Stimulated activated CD8-positive, alpha-beta memory T cell treated with anti-CD3 and anti-CD28 coated beads, Interleukin-12 subunit alpha, Interleukin-12 subunit beta, amount 100 ng/mL, for 1 hour (primary cell): ENCODE measurements at regions not wholly inside any gene's neighbourhood (a gene's known extent, or its start where the extent isn't known, plus 50 kb on each side); places are given as distances from the start of the nearest gene placed in this dataset.
"Not testable (repeated sequence)": the region's sequence is repeated elsewhere in the genome, so short reads cannot be mapped to it uniquely, and the experiment has no call there.

Source experiments
- DNase-seq: peaks from one replicate; pipeline ENCODE4 v3.0.0-alpha.2; 2020; ENCODE audit warnings: low read depth

DNA sequence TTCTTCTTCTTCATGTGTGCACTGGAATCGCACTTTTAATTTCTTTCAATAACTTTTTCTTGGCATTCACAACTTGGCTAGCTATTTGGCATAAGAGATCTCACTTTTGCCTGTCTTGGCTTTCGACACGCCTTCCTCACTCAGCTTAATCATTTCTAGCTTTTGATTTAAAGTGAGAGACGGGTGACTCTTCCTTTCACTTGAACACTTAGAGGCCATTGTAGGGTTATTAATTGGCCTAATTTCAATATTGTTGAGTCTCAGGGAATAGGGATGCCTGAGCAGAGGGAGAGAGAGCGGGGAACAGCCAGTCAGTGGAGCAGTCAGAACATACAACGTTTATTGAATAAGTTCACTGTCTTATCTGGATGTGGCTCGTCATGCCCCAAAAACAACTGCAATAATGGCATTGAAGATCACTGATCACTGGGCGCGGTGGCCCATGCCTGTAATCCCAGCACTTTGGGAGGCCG is 200.3 kb downstream of the SEC14L1 start:
- no peak for DNase-seq

DNA sequence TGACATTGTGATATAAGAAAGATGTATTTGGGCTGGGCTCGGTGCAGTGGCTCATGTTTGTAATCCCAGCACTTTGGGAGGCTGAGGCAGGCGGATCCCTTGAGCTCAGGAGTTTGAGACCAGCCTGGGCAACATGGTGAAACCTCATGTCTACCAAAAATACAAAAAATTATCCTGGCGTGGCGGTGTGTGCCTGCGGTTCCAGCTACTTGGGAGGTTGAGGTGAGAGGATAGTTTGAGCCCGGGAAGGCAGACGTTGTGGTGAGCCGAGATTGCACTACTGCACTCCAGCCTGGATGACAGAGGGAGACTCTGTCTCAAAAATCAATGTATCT is 201.9 kb downstream of the SEC14L1 start:
- DNase-seq, result not testable (repeated sequence)

DNA sequence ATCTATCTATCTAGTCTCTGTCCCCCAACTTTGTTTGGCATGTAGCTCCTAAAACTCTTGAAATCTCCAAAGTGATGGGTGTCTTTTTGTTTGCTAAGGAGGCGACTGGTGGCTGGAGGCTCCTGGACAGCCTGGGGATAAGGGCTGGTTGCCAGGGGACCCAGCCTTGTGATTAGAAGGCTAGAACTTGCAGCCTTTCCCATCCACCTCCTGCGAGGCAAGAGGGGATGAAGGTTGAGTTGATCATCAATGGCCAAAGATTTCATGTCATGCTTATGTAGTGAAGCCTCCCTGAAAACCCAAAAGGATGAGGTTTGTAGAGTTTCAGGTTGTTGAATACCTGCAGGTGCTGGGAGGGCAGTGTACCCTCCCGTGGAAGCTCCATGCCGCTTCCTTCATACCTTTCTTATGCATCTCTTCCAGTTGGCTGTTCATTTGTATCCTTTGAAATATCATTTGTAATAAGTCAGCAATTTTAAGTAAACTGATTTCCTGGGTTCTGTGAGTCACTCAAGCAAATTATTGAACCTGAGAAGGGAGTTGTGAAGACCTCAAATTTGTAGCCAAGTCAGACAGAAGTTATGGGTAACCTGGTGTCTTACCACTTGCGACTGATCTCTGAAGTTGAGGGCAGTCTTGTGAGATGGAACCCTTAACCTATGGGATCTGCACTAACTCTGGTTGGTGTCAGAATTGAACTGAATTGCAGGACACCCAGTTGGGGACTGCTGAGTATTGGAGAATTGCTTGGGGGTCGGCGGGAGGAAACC is 202.4 kb downstream of the SEC14L1 start:
- no peak for DNase-seq

DNA sequence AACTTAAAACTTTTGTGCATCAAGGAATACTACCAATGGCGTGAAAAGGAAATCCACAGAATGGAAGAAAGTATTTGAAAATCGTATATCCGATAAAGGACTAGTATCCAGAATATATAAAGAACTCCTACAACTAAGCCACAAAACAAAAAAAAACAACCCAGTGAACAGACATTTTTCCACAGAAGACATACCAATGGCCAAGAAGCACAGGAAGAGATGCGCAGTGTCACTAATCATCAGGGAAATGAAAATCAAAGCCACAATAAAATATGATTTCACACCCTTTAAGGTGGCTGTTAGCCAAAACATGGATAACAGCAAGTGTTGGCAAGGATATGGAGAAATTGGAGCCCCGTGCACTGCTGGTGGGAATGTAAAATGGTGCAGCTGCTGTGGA is 203.3 kb downstream of the SEC14L1 start:
- DNase-seq, result no peak

DNA sequence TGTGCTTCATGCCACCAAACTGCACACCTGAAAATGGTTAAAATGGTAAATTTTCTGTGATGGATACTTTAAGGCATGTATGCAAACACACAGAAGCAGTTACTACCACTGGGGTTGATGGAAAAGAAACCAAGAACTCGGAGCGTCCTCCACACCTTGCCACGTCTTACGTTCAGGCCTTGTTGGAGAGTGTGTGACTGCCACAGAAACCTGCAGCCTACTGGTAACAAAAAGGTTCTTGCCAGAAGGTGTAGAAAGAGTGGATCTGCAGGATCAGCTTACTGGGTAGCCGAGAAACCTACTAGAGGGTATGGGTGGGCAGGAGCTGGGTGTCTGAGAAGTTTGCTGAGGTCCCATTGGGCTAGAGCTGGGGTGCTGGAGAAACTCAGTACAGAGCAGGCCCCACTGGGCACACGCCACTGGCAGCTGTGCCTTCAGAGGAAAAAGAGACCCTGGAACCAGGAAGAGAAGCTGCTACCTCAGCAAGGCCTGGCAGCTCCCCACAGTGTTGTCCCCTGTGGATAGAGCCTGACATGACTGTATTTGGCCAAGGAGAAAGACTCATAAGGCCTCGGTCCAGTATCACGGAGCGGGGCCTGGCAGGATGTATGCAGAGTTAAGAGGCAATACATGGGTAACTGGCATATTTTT is 204.6 kb downstream of the SEC14L1 start:
- no peak for DNase-seq

DNA sequence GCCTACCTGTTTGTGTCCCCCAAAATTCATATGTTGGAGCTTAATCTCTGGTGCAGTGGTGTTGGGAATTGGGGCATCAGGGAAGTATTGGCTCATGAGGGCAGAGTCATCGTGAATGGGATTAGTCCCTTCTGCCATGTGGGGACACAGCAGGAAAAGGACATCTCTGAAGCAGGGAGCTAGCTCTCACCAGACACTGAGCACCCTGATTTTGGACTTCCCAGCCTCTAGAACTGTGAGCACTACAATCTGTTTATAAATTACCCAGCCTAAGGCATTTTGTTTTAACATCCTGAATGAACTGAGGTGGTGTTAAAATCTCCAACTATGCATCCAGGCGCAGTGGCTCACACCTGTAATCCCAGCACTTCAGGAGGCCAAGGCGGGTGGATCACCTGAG is 206.0 kb downstream of the SEC14L1 start:
- no peak for DNase-seq

DNA sequence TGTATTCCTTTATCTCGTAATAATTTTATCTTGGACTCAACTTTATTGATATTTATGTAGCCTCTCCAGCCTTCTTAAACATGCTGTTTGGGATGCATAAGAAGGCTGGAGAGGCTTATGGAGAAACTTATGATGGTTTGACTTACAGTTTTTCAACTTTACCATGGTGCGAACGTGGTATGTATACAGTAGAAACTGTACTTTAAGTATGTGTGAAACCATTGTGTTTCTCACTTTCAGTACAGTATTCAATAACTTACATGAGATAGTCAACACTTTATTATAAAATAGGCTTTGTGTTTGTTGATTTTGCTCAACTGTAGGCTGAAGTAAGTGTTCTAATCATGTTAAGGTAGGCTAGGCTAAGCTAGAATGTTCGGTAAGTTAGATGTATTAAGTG is 206.8 kb downstream of the SEC14L1 start:
- DNase-seq, result no peak

DNA sequence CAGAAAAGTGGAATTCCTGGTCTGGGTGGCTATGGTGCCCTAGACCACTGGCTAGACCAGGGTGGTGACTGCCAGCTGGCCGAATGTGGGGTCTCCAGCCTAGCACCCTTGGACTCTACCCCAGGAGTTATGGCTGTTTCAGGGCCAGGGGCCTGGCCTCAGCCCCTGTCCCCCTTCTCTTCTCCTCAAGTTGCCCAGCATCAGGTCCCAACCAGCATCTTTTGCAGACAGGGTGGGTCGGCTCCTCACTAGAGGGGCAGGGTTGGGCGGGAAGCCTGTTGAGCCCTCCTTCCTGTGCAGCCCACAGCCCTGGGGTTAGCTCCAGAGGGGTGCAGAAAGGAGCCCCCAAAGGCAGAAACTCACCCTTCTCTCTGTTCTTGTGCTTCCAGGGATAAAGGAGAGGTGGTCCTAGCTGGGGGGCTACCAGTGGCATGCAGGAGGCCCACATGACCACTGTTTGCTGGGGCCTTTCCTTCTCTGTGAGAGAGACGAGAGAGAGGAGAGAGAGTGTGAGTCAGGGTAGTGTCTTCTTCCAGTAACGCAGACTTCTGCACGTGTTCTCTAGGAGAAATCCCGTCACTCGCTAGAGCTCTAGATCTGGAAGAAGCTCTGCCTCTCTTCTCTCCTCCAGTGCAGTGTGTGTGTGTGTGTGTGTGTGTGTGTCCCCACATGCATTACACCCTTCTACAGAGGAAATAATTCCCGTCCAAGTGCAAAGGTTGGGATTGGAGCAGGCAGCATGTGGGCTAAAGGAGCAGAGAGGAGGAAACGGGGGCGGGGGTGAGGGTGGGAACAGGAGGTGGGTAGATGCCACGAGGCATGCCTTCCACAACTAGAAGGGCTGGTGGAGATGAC is 209.4 kb downstream of the SEC14L1 start:
- DNase-seq, result no peak

DNA sequence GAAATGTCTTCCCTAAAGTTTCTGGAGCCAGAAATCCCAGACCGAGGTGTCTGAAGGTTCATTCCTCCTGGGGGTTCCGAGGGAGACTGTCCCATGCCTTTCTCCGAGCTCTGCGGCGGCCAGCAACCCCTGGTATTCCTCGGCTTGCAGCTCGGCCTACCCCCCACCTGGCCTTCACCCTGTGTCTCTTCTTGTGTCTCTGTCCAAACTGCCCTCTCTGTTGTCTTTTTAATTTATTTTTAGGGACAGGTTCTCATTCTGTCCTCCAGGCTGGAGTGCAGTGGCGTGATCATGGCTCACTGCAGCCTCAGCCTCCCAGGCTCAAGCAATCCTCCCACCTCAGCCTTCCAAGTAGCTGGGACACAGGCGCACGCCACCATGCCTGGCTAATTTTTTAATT is 211.7 kb downstream of the SEC14L1 start:
- no peak for DNase-seq

DNA sequence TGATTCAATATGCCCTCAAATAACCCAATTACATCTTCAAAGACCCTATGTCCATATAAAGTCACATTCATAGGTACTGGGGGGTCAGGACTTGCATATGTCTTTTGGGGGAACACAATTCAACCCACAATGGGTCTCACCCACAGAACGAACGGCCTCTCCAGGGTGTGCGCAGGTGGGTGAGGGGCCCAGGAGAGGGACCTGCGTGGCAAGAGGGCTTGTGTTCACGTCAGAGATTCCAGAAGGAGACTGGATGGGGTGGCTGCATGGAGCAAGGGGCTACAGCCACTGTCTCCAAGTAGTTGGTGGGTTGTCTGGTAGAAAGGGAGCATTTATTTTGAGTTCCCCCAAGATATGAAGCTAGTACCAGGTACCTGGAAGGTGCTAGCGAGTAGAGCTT is 212.2 kb downstream of the SEC14L1 start:
- no peak for DNase-seq

DNA sequence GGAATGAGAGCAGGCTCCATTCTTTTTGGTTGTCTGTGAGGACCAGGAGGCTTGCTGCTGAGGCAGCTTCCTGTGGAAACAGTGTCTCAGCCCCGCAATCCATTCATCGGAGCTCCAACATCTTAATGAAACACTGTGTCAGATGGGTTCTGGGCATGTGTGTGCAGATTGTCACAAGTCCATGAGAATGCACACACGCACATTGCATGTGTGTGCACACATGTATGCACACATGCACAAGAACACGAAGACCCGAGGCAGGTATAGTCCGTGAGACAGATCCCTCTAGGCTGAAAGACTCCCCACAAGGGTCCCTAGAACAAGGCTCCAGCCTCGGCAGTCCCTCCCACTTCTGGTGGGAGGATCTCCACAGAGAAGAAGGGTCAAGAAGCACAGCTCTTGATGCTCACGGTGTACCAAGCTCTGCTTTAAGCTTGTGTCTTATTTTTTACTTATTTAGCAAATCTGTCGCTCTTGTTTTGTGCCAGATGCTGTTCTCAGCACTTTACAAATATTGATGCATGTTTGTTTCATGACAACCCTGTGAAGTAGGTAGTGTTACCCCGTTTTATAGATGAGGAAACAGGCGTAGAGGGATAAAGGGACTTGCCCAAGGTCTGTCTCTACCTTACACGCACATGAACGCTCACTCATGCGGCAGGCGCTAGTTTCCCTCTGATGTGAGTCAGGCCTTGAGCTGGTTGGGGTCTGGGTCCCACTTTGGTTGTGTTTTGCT is 213.1 kb downstream of the SEC14L1 start:
- no peak for DNase-seq

DNA sequence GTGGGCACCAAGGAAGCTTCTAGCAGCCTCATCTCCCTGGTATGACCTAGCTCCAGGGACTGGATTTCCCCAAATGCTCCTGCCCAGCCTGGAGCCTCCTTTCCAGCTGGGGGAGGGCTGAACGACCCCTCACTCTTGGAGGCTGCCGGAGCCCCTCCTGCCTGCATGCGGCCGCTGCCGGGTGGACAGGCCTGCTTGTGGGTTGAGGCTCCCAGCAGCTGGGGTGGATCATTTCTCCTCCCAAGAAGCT is 213.6 kb downstream of the SEC14L1 start:
- no peak for DNase-seq

DNA sequence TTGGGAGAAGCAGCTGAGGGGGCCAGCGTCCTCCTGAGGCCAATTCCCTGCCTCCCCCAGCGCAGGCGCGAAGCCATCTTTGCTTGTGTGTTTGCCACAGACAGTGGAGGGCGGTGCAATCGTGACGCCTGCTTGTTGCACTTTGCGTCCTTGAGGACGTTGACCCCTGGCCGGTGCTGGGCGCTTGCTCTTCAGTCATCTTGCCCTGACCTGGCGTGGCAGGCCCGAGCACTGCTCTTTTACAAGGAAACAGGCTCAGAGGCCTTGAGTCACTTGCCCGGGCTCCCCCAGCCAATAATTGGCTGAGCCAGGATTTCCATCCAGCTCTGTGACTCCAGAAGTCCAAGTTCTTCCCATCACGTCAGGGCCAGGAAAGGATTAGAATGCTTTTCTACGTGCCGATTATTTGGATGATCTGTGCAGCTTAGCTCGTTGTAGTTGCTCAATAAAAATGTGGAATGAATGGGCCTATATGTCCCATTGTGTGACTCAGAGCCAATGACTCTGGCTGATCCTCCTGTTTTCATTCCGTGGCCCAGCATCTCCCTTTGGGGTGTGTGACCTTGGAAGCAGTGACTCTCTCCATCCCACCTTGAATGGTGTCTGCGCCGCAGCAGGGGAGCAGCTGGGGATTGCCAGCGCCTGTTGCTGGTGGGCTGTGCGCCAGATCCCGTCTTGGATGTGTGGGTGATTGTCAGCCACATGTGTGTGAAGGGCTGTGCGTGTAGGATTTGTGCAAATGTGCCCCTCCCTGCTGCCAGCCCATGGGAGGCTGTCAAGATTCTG is 214.1 kb downstream of the SEC14L1 start:
- no peak for DNase-seq

DNA sequence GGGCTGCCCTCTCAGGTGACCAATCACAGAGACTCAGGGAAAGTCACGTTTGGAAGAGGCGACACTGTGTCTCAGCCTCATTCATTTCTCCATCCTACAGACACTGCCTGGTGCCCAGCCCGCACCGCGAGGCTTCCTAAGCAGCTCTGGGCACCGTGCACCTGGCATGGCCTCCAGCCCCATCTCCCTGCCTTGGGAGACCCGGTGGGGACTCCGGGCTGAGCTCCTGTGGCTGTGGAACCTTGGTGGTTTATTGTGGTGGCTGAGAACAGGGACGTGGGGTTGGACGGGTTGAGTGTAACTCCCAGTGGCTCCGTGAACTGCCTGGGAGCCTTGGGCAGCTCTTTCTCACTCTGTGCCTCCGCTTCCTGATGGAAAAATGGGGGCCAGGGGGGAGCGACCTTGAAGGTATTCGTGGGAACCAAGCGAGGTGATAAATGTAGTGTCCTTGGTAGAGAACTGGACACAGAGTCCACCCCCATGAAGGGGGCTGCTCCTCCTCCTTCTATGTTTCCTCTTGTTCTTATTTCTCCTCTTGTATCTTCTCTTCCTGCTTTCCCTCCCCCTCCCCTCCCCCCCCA is 215.4 kb downstream of the SEC14L1 start:
- no peak for DNase-seq

DNA sequence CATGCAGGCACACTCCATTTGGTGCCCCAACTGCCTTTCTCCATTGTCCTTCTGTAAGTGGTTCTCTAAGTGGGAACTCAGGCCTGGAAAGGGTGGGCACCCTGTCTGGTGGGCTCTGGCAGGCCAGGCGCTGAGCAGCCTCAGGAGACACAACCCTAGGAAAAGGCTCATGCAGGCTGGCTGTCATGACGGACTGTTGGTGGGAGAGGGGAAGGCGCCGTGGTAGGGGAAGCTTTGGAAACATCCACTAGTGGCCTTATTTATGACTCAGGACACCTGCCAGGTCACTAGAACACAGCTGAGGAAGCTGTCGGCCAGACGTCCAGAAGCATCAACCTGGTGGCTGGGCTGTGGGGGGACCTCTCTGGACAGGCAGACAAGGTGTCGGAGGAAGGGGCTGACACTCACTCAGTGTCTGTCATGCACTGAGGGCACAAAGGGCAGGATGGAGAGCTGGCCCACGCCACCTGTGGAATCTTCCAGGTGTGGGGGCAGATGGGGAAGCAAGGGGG is 216.0 kb downstream of the SEC14L1 start:
- DNase-seq, result no peak

DNA sequence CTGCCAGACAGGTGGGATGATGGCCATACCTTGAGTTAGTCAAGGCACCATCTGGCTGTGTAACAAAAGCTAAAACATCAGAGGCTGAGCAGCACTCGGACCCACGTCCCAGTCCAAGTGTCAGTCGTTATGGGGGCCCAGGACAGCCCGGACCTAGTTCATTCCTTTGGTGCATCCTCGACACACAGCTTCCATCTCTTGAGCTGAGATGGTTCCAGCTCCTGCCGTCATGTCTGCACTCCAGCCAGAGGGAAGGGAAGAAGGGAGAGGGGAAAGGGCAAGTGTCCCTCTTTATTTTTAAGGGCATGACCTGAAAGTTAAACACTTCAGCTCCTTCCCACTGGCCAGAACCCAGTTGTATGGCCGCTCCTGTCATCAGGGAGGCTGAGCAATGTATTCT is 218.0 kb downstream of the SEC14L1 start:
- DNase-seq, result no peak

DNA sequence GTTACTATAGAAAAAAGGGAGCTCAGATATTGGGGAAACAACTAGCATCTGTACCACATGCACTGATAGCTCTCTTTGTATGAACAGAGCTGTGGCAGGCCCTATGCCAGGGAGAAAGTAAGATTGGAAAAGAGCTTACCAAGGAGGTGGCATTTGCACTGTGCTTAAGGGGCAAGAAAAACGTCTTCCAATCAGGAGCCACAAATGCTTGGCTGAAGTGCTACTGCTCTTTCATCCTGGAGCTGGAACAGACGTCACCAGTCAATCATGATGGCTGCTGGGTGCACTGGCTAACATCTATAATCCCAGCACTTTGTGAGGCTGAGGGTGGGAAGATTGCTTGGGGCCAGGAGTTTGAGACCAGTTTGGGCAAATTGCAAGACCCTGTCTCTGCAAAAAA is 218.5 kb downstream of the SEC14L1 start:
- no peak for DNase-seq

DNA sequence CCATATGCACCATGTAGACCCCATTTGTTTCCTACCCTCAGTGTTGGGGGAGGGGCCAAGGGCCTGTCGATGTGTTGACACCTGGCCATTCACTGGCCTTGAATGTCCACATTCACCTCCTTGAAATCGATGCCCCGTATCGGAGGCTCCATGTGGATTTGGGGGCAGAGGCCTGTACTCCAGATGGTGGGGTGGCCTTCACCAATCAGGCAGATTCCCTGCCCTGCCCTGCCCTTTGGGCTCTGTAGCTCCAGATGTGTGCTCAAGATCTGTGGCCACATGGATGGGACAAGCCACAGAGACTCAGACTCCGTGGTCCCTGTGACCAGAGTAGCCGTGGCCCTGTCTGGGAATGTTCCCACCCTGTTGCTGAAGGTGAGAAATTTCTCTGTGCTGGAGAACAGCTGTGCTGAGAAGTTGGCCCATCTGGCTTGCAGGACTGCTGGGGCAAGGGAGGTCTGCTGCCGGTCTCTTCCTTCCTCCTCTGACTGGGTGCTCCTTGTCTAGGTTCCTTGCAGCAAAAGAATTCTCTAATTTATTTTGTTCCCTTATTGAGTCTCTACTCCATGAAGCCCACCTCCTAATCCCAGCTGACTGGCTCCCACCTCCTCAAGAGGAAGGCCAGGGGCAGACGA is 221.3 kb downstream of the SEC14L1 start:
- DNase-seq, result no peak

DNA sequence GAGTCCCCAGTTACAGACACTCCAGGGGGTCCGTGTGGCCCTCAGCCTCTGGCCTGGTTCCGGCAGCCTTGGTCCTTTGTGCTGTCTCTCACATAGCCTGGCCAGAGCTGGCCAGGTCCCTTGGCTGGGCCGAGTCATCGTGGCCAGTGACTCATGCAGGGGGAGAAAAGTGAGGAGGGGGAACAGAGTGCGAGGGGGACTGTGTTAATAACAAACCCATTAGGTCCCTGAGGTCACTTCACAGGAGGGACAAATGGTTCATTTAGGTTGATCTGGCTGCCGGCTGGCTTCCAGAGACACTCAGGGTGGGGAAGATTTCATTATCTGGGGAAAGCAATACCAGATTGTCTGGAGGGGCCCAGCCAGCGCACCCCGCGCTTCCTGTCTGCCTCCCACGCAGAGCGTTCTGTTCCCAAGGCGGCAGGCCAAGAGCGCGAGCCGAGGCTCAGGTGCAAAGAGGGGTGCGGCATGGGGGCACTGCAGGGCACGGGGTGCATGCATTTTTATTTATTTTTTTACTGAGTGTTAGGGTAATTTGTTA is 223.1 kb downstream of the SEC14L1 start:
- no peak for DNase-seq

DNA sequence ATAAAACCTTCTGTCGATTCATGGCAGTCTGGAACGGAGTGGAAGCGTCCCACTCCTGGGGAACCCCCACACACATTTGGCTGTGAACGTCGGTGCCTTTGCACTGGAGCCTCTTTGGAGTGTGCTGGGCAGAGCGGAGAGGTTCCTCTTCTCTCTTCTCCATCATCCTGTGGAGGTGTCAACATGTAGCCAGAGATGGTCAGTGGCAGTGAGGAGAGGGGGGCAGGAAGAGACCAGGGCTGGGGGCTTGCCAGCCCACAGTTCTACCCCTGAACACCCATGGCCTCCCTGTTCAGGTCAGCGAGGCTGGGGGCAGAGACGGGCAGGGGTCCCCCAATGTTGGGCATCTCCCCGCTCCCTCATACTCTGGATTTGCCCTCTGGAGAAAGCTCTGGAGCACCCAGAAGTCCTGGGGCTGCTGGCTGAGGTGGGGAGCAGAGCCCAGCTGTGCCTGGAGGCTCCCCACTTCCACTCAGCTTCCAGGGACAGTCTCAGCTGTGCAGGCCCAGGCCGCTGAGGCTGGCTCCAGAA is 223.7 kb downstream of the SEC14L1 start:
- no peak for DNase-seq
